T-cell (primary cell): ENCODE measurements at regions not wholly inside any gene's neighbourhood (a gene's known extent, or its start where the extent isn't known, plus 50 kb on each side); places are given as distances from the start of the nearest gene placed in this dataset.
"Not testable (repeated sequence)": the region's sequence is repeated elsewhere in the genome, so short reads cannot be mapped to it uniquely, and the experiment has no call there.

ENCODE experiments used
- ATAC-seq, 4 experiments: fragments of 200-7000 bp in 3 of 4; fragments of 150-1000 bp in 1 of 4; cut with Tn5 transposase; replicated peaks in 1 of 4; 1 replicate in 3 of 4; 2 replicates in 1 of 4; pipeline ENCODE4 v1.10.0; 2021; ENCODE audit warnings: moderate library complexity in 3 of 4, mild to moderate bottlenecking in 2 of 4, moderate number of reproducible peaks in 1 of 4
- CTCF ChIA-PET, 2 donors: fragments of 300-600 bp; sonication (Branson Sonifier 250); formaldehyde crosslinking; loops; one replicate each; lab custom pipeline; 2022; ENCODE audit warnings: antibody characterized with exemption in 2 of 2; lab: Charles Lee
- POLR2A ChIA-PET, 2 donors: fragments of 300-600 bp; sonication (Branson Sonifier 250); formaldehyde crosslinking; loops; one replicate each; lab custom pipeline; 2022; ENCODE audit warnings: antibody characterized with exemption in 2 of 2; lab: Charles Lee
- DNase-seq, 35 experiments: peaks; one replicate each; pipeline versions ENCODE4 v3.0.0 to v3.0.0-alpha.2; 2013 to 2023
- H3K27ac ChIP-seq: one replicate; pipeline ENCODE4 v1.5.1; 2013; ENCODE audit warnings: low read length
- H3K27me3 ChIP-seq, 2 experiments: replicated peaks in 1 of 2; 1 replicate in 1 of 2; 2 replicates in 1 of 2; pipeline versions ENCODE4 v1.6.1 to v1.7.0; 2013; ENCODE audit warnings: low read length in 1 of 2, mixed read lengths in 1 of 2; ENCODE audit not compliant: control insufficient read depth in 2 of 2, insufficient read depth in 2 of 2; ENCODE audit errors: extremely low read depth in 1 of 2
- H3K36me3 ChIP-seq, 2 donors: 1 replicate in 1 of 2; 2 replicates in 1 of 2; pipeline versions ENCODE4 v1.6.1 to v1.7.0; 2013; ENCODE audit warnings: low read length in 1 of 2; ENCODE audit not compliant: control insufficient read depth in 2 of 2, insufficient read depth in 1 of 2; ENCODE audit errors: extremely low read depth in 1 of 2
- H3K4me1 ChIP-seq, 2 experiments: 1 replicate in 1 of 2; 2 replicates in 1 of 2; pipeline versions ENCODE4 v1.6.1 to v1.7.0; 2013; ENCODE audit warnings: low read length in 2 of 2, mixed read lengths in 1 of 2; ENCODE audit not compliant: insufficient read depth in 2 of 2, control insufficient read depth in 1 of 2; ENCODE audit errors: extremely low read depth in 1 of 2
- H3K4me3 ChIP-seq, 2 donors: 1 replicate in 1 of 2; 2 replicates in 1 of 2; pipeline versions ENCODE4 v1.5.1 to v1.7.0; 2013; ENCODE audit warnings: mild to moderate bottlenecking in 2 of 2, low read length in 1 of 2, moderate library complexity in 1 of 2; ENCODE audit not compliant: control insufficient read depth in 1 of 2; ENCODE audit errors: extremely low read depth in 1 of 2
- H3K9me3 ChIP-seq: 2 replicates; pipeline ENCODE4 v1.7.0; 2013
- H3K27ac Mint-ChIP-seq, 2 donors: one replicate each; pipeline ENCODE4 v1.8.0; 2020 to 2021; ENCODE audit warnings: mild to moderate bottlenecking in 2 of 2, mixed read lengths in 2 of 2
- H3K27me3 Mint-ChIP-seq, 2 donors: one replicate each; pipeline ENCODE4 v1.8.0; 2021 to 2022; ENCODE audit warnings: mixed read lengths in 2 of 2
- H3K36me3 Mint-ChIP-seq: one replicate; pipeline ENCODE4 v1.8.0; 2021; ENCODE audit warnings: mixed read lengths
- H3K4me1 Mint-ChIP-seq, 3 donors: one replicate each; pipeline ENCODE4 v1.8.0; 2020 to 2022; ENCODE audit warnings: mixed read lengths in 3 of 3, mild to moderate bottlenecking in 1 of 3
- H3K4me3 Mint-ChIP-seq, 3 donors: one replicate each; pipeline ENCODE4 v1.8.0; 2020 to 2022; ENCODE audit warnings: mild to moderate bottlenecking in 3 of 3, mixed read lengths in 3 of 3, moderate library complexity in 3 of 3
- H3K9me3 Mint-ChIP-seq, 3 donors: one replicate each; pipeline ENCODE4 v1.8.0; 2020 to 2022; ENCODE audit warnings: mixed read lengths in 3 of 3
- WGBS: methylation state at CpG from one replicate; pipeline ENCODE4 v1.1.5; 2013; ENCODE audit warnings: missing lambda C conversion rate; ENCODE audit not compliant: insufficient coverage; 5-methylcytosine and 5-hydroxymethylcytosine counted together

DNA sequence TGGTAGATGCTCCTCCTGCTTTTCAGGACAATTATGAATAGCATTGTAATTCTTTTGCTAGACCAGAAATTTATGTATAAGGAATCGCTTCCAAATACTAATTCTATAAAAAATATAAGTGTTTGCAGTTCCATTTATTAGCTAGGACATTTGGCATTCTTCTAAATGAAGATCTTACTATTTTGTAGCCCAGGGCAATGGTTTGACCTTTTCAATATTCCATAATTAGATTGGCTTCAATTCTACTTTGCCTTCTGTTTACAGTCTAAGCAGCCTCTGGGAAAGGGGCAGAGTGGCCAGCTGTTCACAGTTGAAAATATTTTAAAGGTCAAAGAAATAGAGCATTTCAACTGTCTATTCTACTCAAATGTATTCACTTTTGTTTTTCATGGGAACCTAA is 912.1 kb upstream of the GRIA3 start:
- no peaks in the 10 kb centered on the region for H3K36me3 Mint-ChIP-seq
- H3K4me3 Mint-ChIP-seq, result no peak overlapping the region
- peaks cover 0 to 10% (median 2%) of the 10 kb centered on the region in 3 donors for H3K9me3 Mint-ChIP-seq
- no peak overlapping the region for H3K27ac ChIP-seq
- no peaks in the 10 kb centered on the region for H3K4me1 ChIP-seq
- H3K36me3 ChIP-seq, result no peaks in the 10 kb centered on the region
- ATAC-seq, result no peak
- no peaks in the 10 kb centered on the region for H3K27me3 ChIP-seq
- no peak overlapping the region for H3K27ac Mint-ChIP-seq
- H3K27me3 Mint-ChIP-seq, result no peaks in the 10 kb centered on the region
- H3K9me3 ChIP-seq, result no peaks in the 10 kb centered on the region
- POLR2A ChIA-PET, result no interaction called here
- no peak for DNase-seq
- H3K4me1 Mint-ChIP-seq, result no peaks in the 10 kb centered on the region
- CTCF ChIA-PET, result interaction anchor here in 1 of 2 donors (0.6 kb wide), 1 partner anchor 103 kb away, joined by 3 read pairs; no protein-coding TSS in a partner anchor
- no CpG with 5 or more reads among the region's 1 CpG for WGBS
- no peak overlapping the region for H3K4me3 ChIP-seq

GRCh38 chrX:122279746-122280145 is 904.3 kb upstream of the GRIA3 start:
- Mint-ChIP-seq H3K4me1 (no peaks in the 10 kb centered on the region), H3K36me3 (no peaks in the 10 kb centered on the region), H3K27me3 (no peaks in the 10 kb centered on the region), H3K9me3 (peaks cover 0 to 2% (median 0%) of the 10 kb centered on the region in 3 donors), H3K27ac (no peak overlapping the region), H3K4me3 (no peak overlapping the region)
- ChIA-PET CTCF (no interaction called here), POLR2A (no interaction called here)
- WGBS, result no CpG with 5 or more reads among the region's 1 CpG
- no peak overlapping the region for H3K4me3 ChIP-seq
- no peaks in the 10 kb centered on the region for H3K4me1 ChIP-seq
- ATAC-seq, result no peak
- no peaks in the 10 kb centered on the region for H3K36me3 ChIP-seq
- no peaks in the 10 kb centered on the region for H3K27me3 ChIP-seq
- no peak for DNase-seq
- no peaks in the 10 kb centered on the region for H3K9me3 ChIP-seq
- no peak overlapping the region for H3K27ac ChIP-seq

DNA sequence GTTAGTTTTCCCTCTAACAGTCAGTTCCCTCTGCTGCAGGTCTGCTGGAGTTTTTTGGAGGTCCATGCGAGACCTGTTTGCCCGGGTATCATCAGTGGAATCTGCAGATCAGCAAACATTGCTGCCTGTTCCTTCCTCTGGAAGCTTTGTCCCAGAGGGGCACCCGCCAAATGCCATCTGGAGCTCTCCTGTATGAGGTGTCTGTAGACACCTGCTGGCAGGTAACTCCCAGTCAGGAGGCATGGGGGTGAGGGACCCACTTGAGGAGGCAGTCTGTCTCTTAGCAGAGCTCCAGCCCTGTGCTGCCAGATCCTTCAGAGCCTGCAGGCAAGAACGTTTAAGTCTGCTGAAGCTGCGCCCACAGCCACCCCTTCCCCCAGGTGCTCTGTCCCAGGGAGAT is 884.3 kb upstream of the GRIA3 start:
- H3K27me3 ChIP-seq, H3K4me3 ChIP-seq, POLR2A ChIA-PET, H3K27me3 Mint-ChIP-seq, DNase-seq, H3K4me3 Mint-ChIP-seq, H3K27ac ChIP-seq, H3K36me3 Mint-ChIP-seq, H3K27ac Mint-ChIP-seq, H3K9me3 ChIP-seq, H3K4me1 Mint-ChIP-seq, ATAC-seq, H3K9me3 Mint-ChIP-seq, H3K4me1 ChIP-seq, H3K36me3 ChIP-seq: not testable (repeated sequence)
- CTCF ChIA-PET, result interaction anchor here in 1 of 2 donors (0.6 kb wide), 1 partner anchor 233 kb away, joined by 5 read pairs; no protein-coding TSS in a partner anchor
- 93% methylated on average over 2 of the region's 5 CpGs for WGBS

DNA sequence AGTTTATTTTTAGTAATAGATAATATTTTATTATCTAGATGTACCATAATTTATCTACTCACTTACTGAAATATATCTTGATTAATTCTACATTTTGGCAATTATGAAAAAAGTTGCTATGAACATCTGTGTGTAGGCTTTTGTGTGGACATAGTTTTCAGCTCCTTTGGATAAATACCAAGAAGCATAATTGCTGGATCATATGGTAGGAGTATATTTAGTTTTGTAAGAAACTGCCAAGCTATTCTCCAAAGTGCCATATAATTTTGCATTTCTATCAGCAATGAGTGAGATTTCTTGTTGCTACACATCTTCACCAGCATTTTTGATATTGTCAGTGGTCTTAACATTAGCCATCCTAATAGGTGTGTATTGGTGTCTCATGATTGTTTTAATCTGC is 882.6 kb upstream of the GRIA3 start:
- Histone ChIP-seq H3K9me3 (no peaks in the 10 kb centered on the region), H3K27me3 (no peaks in the 10 kb centered on the region), H3K36me3 (no peaks in the 10 kb centered on the region), H3K4me3 (no peak overlapping the region), H3K27ac (no peak overlapping the region), H3K4me1 (no peaks in the 10 kb centered on the region)
- Mint-ChIP-seq H3K9me3 (peaks cover 3 to 5% (median 5%) of the 10 kb centered on the region in 3 donors), H3K4me1 (no peaks in the 10 kb centered on the region), H3K4me3 (no peak overlapping the region), H3K27me3 (no peaks in the 10 kb centered on the region), H3K27ac (no peak overlapping the region), H3K36me3 (no peaks in the 10 kb centered on the region)
- ATAC-seq (no peak), DNase-seq (no peak)
- ChIA-PET CTCF (no interaction called here), POLR2A (no interaction called here)

- ChIA-PET POLR2A (no interaction called here), CTCF (no interaction called here)
- Mint-ChIP-seq H3K4me1 (no peaks in the 10 kb centered on the region), H3K27me3 (no peaks in the 10 kb centered on the region), H3K4me3 (no peak overlapping the region), H3K27ac (no peak overlapping the region), H3K9me3 (peaks cover 3 to 11% (median 11%) of the 10 kb centered on the region in 3 donors), H3K36me3 (no peaks in the 10 kb centered on the region)
- Histone ChIP-seq H3K36me3 (no peaks in the 10 kb centered on the region), H3K9me3 (no peaks in the 10 kb centered on the region), H3K27me3 (no peaks in the 10 kb centered on the region), H3K27ac (no peak overlapping the region), H3K4me1 (no peaks in the 10 kb centered on the region), H3K4me3 (no peak overlapping the region)
- ATAC-seq (no peak), DNase-seq (no peak)
These were observed 880.3 kb upstream of the GRIA3 start for GRCh38 chrX:122303761-122304160.

DNA sequence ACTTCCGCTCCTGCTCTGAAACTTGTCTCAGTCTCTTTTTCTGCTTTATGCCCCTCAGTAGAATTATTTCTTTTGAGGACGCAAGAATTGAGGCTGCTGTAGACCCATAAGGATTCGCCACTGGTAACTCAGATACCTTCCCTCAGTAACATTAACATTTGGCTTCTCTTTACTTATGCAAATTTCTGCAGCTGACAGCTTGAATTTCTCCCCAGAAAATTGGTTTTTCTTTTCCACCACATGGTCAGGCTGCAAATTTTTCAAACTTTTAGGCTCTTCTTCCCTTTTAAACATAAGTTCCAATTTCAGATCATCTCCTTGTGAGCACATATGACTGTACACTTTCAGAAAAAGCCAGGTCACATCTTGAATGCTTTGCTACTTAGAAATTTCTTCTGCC is 839.3 kb upstream of the GRIA3 start:
- no peak overlapping the region for H3K27ac Mint-ChIP-seq
- Histone ChIP-seq H3K4me3 (no peak overlapping the region), H3K9me3 (no peaks in the 10 kb centered on the region), H3K27me3 (no peaks in the 10 kb centered on the region), H3K4me1 (no peaks in the 10 kb centered on the region), H3K36me3 (no peaks in the 10 kb centered on the region), H3K27ac (no peak overlapping the region)
- H3K4me1 Mint-ChIP-seq, result no peaks in the 10 kb centered on the region
- ChIA-PET CTCF (no interaction called here), POLR2A (no interaction called here)
- H3K27me3 Mint-ChIP-seq, result no peaks in the 10 kb centered on the region
- WGBS, result 80% methylated on average over 1 of the region's 3 CpGs
- ATAC-seq (no peak), DNase-seq (no peak)
- H3K36me3 Mint-ChIP-seq, result no peaks in the 10 kb centered on the region
- H3K9me3 Mint-ChIP-seq, result peaks cover 0 to 10% (median 0%) of the 10 kb centered on the region in 3 donors
- H3K4me3 Mint-ChIP-seq, result no peak overlapping the region

DNA sequence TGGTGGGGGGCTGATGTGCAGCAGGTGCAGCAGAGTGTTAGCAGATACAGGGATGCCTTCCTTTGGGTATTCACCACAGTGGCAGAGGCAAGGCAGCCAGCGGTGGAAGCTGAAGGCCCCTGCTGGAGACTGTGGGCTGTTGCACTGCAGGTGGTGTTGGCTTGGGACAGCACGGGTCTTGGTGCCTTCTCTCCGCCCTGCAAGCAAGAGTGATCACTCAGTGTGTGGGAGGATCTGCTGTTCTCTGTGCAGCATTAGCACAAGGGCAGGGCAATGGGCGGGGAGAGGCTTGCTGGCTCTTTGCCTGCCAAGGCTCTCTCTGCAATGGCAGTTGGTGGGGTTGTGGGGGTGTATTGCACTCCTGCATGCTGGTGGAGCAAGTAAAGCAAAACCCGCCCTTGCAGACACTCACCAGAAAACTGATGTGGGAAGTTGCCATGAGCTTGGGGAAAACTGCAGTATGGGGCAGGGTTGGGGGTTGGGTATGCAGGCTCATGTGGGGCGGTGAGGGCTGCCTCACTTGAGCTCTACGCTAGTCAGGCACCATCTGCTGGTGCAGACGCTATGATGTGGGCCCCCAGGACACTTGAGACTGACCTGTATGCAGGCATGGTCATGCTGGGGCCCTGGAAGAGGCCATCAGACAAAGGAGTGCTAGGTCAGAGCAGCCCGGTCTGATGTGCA is 820.8 kb upstream of the GRIA3 start:
- H3K4me3 Mint-ChIP-seq, result no peak overlapping the region
- ATAC-seq, result no peak
- Histone ChIP-seq H3K27ac (no peak overlapping the region), H3K36me3 (no peaks in the 10 kb centered on the region), H3K4me1 (no peaks in the 10 kb centered on the region), H3K9me3 (no peaks in the 10 kb centered on the region), H3K4me3 (no peak overlapping the region), H3K27me3 (peaks cover 0 to 3% of the 10 kb centered on the region in 2 experiments)
- H3K9me3 Mint-ChIP-seq, result peaks cover 0 to 6% (median 2%) of the 10 kb centered on the region in 3 donors
- CTCF ChIA-PET, result no interaction called here
- DNase-seq, result no peak
- no peaks in the 10 kb centered on the region for H3K4me1 Mint-ChIP-seq
- POLR2A ChIA-PET, result no interaction called here
- WGBS, result 79% methylated on average over 5 of the region's 9 CpGs
- no peaks in the 10 kb centered on the region for H3K27me3 Mint-ChIP-seq
- H3K27ac Mint-ChIP-seq, result no peak overlapping the region
- no peaks in the 10 kb centered on the region for H3K36me3 Mint-ChIP-seq
